ENCODE measurements at regions not wholly inside any gene's neighbourhood (a gene's known extent, or its start where the extent isn't known, plus 50 kb on each side); places are given as distances from the start of the nearest gene placed in this dataset.

DNA sequence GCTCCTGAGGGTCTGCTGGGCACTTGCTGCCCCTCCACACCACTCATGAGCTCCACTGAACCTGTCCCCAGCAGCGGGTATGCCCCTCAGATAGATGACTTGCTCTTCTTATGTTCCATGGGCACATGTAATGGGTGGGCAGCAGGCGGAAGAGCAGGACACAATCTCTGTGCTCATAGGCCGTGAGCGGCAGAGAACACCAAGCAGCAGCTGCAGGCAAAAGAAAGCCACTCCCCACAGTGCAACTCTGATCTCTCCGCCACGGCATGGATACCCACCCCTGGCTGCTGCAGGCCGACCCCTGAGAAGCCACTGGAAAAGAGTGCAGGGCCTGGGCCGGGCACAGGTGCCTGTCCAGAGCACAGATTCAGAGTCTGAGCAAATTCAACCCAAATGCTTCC, 135.2 kb upstream of the RUNX3 start:
- no peak for DNase-seq (ENCODE audit: low read depth)
- Histone ChIP-seq H3K27me3 (replicated peaks; ENCODE audit: control insufficient read depth, insufficient read depth, low read length) (peaks cover 62% of the 10 kb centered on the region), H3K9ac (ENCODE audit: low read length) (no peak overlapping the region), H3K4me3 (ENCODE audit: low read length) (no peak overlapping the region), H3K9me3 (ENCODE audit: control insufficient read depth, low read length) (peaks cover 7% of the 10 kb centered on the region), H3K36me3 (ENCODE audit: control insufficient read depth, insufficient read depth, low read length, severe bottlenecking) (no peaks in the 10 kb centered on the region), H3K4me1 (ENCODE audit: control insufficient read depth, insufficient read depth, low read length) (no peaks in the 10 kb centered on the region)

DNA sequence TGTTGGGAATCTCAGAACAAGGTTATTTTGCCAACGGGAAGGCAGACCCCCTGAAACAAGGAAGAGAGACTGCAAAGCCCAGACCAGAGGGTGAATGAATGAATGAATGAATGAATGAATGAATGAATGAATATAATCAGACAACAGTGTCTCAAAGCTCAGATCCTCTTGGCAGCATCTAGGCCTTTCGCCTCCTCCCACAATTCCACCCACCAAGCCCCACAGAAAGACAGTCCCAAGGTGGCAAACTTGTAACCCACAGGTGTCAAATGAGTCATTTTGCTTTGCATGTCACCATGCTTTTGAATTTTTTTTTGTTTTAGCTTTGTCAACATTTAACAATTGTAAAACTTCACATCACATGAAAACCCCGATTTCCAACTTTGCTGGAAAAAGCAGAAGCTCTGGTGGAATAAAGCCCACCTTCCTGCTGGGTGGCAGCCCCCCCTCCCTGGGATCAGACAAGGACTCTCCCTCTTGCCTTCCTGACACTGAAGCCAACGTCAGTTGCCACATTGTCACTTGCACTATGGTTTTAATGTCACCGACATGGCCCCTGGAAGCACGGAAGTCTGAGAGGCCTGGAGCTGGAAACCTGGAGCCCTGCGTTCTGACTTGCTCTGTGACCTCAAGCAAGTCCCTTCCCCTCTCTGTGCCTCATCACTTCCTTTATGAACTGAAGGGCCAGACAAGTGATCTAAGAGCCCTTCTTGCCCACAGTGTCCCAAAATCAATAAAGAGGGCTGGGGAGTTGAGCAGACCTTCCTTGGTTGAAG, 134.6 kb upstream of the RUNX3 start:
- Histone ChIP-seq H3K9me3 (ENCODE audit: control insufficient read depth, low read length) (peaks cover 5% of the 10 kb centered on the region), H3K36me3 (ENCODE audit: control insufficient read depth, insufficient read depth, low read length, severe bottlenecking) (no peaks in the 10 kb centered on the region), H3K9ac (ENCODE audit: low read length) (no peak overlapping the region), H3K27me3 (replicated peaks; ENCODE audit: control insufficient read depth, insufficient read depth, low read length) (peaks cover 55% of the 10 kb centered on the region), H3K4me3 (ENCODE audit: low read length) (no peak overlapping the region), H3K4me1 (ENCODE audit: control insufficient read depth, insufficient read depth, low read length) (no peaks in the 10 kb centered on the region)
- no peak for DNase-seq (ENCODE audit: low read depth)

DNA sequence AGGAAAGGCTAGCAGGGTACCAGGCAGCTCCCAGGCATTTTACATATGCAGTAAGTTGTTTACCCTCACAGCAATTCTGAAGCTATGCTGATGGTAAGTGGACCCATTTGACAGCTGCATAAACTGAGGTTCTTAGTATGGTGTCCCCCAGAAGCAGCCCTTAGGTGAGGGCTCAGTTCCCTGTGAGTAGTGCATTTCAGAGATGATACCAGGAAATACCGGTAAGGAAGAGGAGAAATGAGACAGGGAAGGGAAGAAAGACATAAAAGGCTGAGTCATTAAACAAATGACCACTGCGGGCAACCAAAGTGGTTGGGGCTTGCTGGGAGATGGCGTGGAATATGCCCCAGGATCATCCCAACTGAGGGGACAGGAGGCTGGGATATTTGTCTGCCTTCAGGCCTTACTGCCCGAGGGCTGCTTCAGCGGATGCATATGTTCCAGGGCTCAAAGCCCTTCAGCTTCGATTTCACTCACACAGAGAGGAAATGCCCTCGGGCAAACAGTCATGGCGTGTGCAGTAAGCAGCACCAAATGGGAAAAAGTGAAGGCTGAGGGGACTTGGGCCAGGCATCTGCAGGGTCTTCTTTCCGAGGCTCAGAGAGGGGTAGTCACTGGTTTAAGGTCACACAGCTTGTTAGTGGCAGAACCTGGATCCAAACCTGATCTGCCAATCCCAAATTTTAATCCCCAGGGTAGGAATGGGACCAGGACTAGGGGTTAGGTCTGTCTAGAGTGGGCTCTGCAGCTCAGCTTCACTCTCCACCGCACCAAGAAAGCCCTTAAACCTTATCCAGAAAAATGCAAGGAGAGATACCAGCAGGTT, 133.7 kb upstream of the RUNX3 start:
- DNase-seq (ENCODE audit: low read depth) = peak; percentile 7
- H3K27me3 ChIP-seq (replicated peaks; ENCODE audit: control insufficient read depth, insufficient read depth, low read length) = peaks cover 50% of the 10 kb centered on the region
- H3K9ac ChIP-seq (ENCODE audit: low read length) = no peak overlapping the region
- H3K4me3 ChIP-seq (ENCODE audit: low read length) = no peak overlapping the region
- peaks cover under 1% of the 10 kb centered on the region for H3K9me3 ChIP-seq (ENCODE audit: control insufficient read depth, low read length)
- no peaks in the 10 kb centered on the region for H3K4me1 ChIP-seq (ENCODE audit: control insufficient read depth, insufficient read depth, low read length)
- H3K36me3 ChIP-seq (ENCODE audit: control insufficient read depth, insufficient read depth, low read length, severe bottlenecking) = no peaks in the 10 kb centered on the region

DNA sequence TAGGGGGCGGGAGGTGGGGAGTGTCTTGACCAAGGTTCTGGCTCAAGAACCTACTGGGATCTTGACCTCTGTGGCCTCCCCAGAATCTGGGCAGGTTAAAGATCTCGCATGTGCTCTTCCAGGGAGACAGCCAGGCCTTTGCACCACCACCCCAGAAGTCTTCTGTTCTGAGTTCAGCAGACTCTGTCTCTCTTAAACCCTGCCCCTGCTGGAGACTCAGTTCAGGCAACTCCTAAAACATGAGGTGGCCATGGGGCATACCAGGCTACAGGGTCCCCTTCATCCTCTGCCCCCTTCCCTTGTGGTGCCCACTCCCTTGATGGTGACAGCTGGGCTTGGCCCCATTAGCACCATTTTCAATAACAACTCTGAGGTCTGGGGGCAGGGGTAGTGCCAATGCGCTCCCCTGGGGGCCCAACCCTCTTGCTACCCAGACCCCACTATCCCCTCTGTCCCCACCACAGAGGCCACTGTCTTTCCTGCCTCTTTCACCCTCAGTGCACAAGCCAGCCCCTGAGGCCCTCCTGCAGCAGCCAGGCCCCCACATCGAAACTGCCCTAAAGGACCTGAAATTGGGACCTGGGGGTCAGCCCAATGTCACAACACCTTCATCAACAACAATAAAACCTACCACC, 132.7 kb upstream of the RUNX3 start:
- Histone ChIP-seq H3K9ac (ENCODE audit: low read length) (no peak overlapping the region), H3K4me1 (ENCODE audit: control insufficient read depth, insufficient read depth, low read length) (no peaks in the 10 kb centered on the region), H3K9me3 (ENCODE audit: control insufficient read depth, low read length) (no peaks in the 10 kb centered on the region), H3K4me3 (ENCODE audit: low read length) (no peak overlapping the region), H3K27me3 (replicated peaks; ENCODE audit: control insufficient read depth, insufficient read depth, low read length) (peaks cover 43% of the 10 kb centered on the region), H3K36me3 (ENCODE audit: control insufficient read depth, insufficient read depth, low read length, severe bottlenecking) (no peaks in the 10 kb centered on the region)
- no peak for DNase-seq (ENCODE audit: low read depth)

DNA sequence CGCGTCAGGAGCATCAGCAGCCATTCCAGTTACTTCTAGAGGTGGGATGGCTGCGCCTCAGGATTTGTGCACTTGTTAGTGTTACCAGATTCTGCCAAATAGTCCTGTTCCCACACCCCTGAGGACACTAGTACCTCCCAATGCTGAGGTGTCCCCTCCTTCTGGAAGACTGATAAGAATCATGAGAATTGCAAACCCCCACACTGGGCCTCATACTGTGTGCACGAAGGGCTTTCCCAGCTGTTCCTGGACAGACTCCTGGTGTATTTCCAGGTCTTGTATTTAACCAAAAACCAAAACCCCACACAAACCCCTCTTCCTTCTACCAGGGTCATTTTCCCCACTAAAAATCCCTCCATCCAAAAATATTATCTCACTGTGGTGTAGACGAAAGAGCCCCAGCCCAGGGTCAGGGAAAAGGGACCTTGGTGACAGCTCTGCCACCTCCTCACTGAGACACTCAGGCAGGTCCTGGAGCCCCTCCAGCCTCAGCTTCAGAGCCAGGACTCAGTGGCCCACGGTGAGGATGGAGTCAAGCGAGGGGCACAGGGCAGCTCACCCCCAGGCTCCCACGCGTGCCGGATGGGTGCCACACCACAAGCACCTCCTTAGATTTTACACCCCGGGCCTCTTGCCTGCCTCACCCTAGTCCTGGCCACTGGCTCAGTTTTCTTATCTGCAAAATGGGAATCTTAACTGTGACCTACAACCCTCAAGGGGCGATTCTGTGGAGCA, 131.4 kb upstream of the RUNX3 start:
- Histone ChIP-seq H3K4me1 (ENCODE audit: control insufficient read depth, insufficient read depth, low read length) (no peaks in the 10 kb centered on the region), H3K27me3 (replicated peaks; ENCODE audit: control insufficient read depth, insufficient read depth, low read length) (peaks cover 56% of the 10 kb centered on the region), H3K4me3 (ENCODE audit: low read length) (no peak overlapping the region), H3K9me3 (ENCODE audit: control insufficient read depth, low read length) (no peaks in the 10 kb centered on the region), H3K9ac (ENCODE audit: low read length) (no peak overlapping the region), H3K36me3 (ENCODE audit: control insufficient read depth, insufficient read depth, low read length, severe bottlenecking) (no peaks in the 10 kb centered on the region)
- no peak for DNase-seq (ENCODE audit: low read depth)

DNA sequence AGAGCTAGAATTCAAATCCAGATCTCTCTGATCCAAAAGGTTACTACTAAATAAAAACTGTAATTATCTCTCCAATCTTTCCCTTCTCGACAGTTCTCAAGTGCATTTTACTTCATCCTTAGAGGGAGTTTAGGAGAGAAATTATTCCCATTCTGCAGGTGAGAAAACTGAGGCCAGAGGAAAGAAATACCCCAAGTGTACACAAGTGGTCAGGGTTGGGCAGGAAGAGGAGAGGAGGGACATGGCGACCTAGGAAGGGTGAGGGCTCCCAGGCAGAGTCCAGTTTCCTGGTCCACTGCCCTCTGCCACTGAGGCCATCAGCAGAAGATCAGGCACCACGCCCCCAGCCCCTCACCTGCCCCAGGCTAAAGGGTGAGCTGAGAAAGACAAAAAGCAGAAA, 127.1 kb upstream of the RUNX3 start:
- DNase-seq (ENCODE audit: low read depth) = no peak
- H3K4me3 ChIP-seq (ENCODE audit: low read length) = no peak overlapping the region
- H3K4me1 ChIP-seq (ENCODE audit: control insufficient read depth, insufficient read depth, low read length) = no peaks in the 10 kb centered on the region
- no peaks in the 10 kb centered on the region for H3K9me3 ChIP-seq (ENCODE audit: control insufficient read depth, low read length)
- H3K9ac ChIP-seq (ENCODE audit: low read length) = no peak overlapping the region
- H3K27me3 ChIP-seq (replicated peaks; ENCODE audit: control insufficient read depth, insufficient read depth, low read length) = peaks cover 62% of the 10 kb centered on the region
- H3K36me3 ChIP-seq (ENCODE audit: control insufficient read depth, insufficient read depth, low read length, severe bottlenecking) = no peaks in the 10 kb centered on the region

DNA sequence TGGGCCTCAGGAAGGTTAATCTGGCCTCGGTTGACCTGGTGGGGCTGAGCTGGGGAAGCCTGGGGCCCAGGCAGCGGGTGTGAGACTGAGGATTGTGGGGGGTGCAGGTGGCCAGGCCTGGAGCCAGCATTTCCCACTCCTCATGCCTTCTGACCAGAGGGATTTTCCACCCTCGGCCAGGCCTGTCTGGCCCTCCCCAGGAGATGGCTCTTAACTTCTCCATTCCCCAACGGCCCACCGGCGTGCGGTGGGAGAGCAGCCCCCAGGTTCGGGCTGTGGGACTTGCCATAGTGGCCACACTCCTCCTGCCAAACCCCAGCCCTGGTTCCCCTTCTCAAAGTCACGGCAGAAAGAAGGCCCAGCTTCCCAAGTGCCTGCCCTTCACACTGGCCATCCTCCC, 126.5 kb upstream of the RUNX3 start:
- H3K27me3 ChIP-seq (replicated peaks; ENCODE audit: control insufficient read depth, insufficient read depth, low read length) = peaks cover 62% of the 10 kb centered on the region
- no peaks in the 10 kb centered on the region for H3K36me3 ChIP-seq (ENCODE audit: control insufficient read depth, insufficient read depth, low read length, severe bottlenecking)
- H3K4me1 ChIP-seq (ENCODE audit: control insufficient read depth, insufficient read depth, low read length) = no peaks in the 10 kb centered on the region
- no peaks in the 10 kb centered on the region for H3K9me3 ChIP-seq (ENCODE audit: control insufficient read depth, low read length)
- H3K9ac ChIP-seq (ENCODE audit: low read length) = no peak overlapping the region
- no peak for DNase-seq (ENCODE audit: low read depth)
- H3K4me3 ChIP-seq (ENCODE audit: low read length) = no peak overlapping the region

DNA sequence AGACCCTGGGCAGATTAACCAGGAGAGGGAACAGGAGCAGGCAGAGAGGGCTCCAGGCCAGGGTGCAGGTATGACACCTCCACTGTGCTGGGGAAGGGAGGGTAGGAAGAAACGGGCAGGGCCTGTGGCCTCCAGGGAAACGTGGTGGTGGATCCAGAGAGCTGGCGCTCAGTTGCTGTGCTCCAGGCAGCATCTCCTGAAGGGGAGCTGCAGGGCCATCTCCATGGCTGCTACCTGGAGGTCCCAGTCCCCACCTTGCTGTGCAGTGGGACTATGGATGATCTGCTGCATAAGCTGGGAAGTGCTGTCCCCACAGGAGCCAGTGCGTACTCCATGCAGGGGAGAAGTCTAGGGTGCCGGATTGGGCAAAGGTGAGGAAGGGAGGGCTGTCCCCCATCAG, 125.9 kb upstream of the RUNX3 start:
- peaks cover 61% of the 10 kb centered on the region for H3K27me3 ChIP-seq (replicated peaks; ENCODE audit: control insufficient read depth, insufficient read depth, low read length)
- no peak overlapping the region for H3K9ac ChIP-seq (ENCODE audit: low read length)
- no peak for DNase-seq (ENCODE audit: low read depth)
- H3K9me3 ChIP-seq (ENCODE audit: control insufficient read depth, low read length) = no peaks in the 10 kb centered on the region
- no peaks in the 10 kb centered on the region for H3K36me3 ChIP-seq (ENCODE audit: control insufficient read depth, insufficient read depth, low read length, severe bottlenecking)
- no peak overlapping the region for H3K4me3 ChIP-seq (ENCODE audit: low read length)
- no peaks in the 10 kb centered on the region for H3K4me1 ChIP-seq (ENCODE audit: control insufficient read depth, insufficient read depth, low read length)

DNA sequence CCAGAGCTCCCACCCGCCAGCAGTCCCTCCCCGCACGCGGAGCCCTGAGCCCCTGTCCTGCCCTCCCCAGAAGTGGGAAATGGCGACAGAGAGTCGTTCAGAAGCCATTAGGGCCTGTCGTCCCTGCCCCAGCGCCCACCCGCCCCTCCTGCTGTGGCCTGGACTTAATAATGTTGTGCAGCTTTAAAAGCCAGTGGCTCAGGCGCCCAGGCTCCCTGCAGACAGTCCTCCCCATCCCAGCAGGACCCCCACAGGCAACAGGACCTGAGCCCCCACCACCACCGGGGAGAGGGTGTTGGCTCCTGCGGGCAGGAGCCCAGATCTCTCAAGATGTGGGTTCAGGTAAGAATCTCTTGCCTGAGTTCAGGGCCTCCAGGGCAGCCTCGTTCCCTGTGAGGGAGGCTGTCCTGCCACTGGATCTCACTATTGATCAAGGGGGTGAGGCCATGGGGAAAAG, 125.3 kb upstream of the RUNX3 start:
- peaks cover 66% of the 10 kb centered on the region for H3K27me3 ChIP-seq (replicated peaks; ENCODE audit: control insufficient read depth, insufficient read depth, low read length)
- no peaks in the 10 kb centered on the region for H3K36me3 ChIP-seq (ENCODE audit: control insufficient read depth, insufficient read depth, low read length, severe bottlenecking)
- H3K9ac ChIP-seq (ENCODE audit: low read length) = no peak overlapping the region
- no peaks in the 10 kb centered on the region for H3K4me1 ChIP-seq (ENCODE audit: control insufficient read depth, insufficient read depth, low read length)
- no peak for DNase-seq (ENCODE audit: low read depth)
- H3K9me3 ChIP-seq (ENCODE audit: control insufficient read depth, low read length) = no peaks in the 10 kb centered on the region
- H3K4me3 ChIP-seq (ENCODE audit: low read length) = no peak overlapping the region

DNA sequence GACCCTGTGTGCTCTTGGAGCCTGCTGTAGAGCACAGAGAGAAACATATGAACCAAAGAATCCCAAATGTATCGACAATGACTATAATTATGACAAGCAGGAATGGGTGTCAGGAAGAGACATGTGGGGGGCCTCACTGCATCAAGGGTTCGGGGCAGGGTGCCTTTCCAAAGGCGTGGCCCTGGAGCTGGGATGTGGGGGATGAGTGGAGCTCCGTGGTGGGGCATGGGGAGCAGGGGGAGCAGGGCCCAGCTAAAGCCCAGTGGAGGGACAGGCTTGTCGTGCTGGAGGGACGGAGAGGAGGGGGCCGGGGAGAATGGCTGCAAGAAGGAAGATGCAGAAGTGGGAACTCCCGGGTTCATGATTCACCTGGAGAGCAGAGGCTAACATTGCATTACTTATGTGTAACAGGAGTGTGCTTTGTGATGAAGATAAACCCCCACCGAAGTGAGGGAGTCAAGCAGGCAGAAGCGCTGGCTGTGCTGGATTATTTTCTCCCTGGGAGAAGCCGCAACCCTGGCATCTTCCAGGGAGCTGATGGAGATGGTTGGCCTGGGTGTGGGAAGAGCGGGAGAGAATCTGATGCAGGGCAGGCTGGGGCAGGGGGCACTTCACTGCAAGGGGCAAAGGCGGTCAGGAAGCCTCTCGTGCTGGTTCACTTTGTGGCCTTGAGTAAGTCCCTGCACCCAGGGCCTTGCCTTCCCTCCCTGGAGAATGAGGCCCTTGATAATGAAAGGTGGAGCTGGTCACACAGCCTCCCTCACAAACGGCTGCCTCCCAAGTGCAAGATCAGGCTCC, 124.6 kb upstream of the RUNX3 start:
- no peak for DNase-seq (ENCODE audit: low read depth)
- Histone ChIP-seq H3K4me1 (ENCODE audit: control insufficient read depth, insufficient read depth, low read length) (no peaks in the 10 kb centered on the region), H3K9ac (ENCODE audit: low read length) (no peak overlapping the region), H3K27me3 (replicated peaks; ENCODE audit: control insufficient read depth, insufficient read depth, low read length) (peaks cover 70% of the 10 kb centered on the region), H3K4me3 (ENCODE audit: low read length) (no peak overlapping the region), H3K9me3 (ENCODE audit: control insufficient read depth, low read length) (no peaks in the 10 kb centered on the region), H3K36me3 (ENCODE audit: control insufficient read depth, insufficient read depth, low read length, severe bottlenecking) (no peaks in the 10 kb centered on the region)

All from adipocyte (in vitro differentiated cells).